Ureter (tissue), 1 donor: ENCODE measurements at regions not wholly inside any gene's neighbourhood (a gene's known extent, or its start where the extent isn't known, plus 50 kb on each side); places are given as distances from the start of the nearest gene placed in this dataset.
A peak's percentile ranks its signal among the peaks of the same experiment; 100 is the strongest.
"Not testable (repeated sequence)": the region's sequence is repeated elsewhere in the genome, so short reads cannot be mapped to it uniquely, and the experiment has no call there.

Experiments
- DNase-seq: peaks from one replicate; pipeline ENCODE4 v3.0.0-alpha.2; 2020; ENCODE audit warnings: low spot score
- donor health status: DM: yes; HTN: yes; CAD: no.

DNA sequence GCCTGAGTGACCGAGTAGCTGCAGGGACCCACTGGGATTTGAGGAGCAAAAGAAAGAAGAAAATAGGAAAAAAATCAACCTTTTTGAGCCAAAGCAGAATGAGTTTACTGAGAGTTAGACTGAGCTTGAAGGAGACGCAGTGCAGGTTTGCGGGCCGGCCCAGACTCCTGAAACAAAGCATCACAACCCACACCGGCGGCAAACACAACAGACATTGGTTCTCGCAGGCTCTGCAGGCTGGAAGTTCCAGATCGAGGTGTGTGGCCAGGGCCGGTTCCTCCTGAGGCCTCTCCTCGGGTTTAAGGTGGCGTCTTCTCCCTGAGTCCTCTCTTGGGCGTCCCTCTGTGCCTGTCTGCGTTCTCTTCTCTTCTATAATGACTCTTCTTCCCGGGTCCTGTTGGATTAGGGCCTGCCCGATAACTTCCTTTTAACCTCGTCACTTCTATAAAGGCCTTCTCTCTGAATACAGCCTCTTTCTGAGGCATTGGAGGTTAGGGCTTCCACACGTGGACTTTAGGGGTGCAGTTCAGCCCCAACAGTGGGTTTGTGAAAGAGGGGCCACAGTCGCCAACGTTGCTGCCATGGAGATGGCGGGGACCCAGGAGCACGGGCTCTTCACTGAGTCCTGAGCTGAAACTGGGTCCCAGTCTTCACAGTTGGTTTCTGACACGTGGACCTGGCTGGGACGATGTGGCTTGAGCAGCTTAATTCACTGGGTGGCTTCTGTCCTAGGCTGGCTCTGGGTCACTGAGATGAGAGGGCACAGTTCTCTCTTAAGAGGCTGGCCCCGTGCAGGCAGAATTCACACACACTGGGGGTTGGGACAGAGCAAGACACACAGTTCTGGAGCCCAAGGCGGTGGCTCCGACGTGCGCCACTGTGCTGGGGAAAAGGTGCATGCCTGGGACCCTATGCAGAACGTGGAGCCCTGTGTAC, 1047.7 kb downstream of the BRD1 start:
- DNase-seq: no peak

DNA sequence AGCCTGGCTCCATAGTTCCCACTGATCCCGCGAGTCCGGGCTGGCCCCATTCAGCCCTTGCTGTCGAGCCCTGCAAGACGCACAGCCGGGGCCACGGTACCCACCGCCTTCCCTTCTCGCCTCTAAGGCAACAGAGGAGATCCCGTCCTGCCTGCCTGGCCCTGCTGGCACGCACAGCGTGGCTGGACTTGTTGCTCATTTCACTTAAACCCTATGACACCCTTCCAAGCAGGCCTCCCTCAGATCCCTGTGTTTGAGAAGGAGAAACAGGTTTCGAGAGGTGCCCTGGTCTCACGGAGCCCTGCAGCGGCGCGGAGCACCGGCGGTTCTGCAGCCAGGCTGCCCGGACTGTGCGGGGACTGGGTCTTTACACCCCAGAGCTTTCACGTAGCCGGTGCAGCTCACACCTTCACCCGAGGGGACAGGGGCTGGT, 1048.4 kb downstream of the BRD1 start:
- DNase-seq: no peak

DNA sequence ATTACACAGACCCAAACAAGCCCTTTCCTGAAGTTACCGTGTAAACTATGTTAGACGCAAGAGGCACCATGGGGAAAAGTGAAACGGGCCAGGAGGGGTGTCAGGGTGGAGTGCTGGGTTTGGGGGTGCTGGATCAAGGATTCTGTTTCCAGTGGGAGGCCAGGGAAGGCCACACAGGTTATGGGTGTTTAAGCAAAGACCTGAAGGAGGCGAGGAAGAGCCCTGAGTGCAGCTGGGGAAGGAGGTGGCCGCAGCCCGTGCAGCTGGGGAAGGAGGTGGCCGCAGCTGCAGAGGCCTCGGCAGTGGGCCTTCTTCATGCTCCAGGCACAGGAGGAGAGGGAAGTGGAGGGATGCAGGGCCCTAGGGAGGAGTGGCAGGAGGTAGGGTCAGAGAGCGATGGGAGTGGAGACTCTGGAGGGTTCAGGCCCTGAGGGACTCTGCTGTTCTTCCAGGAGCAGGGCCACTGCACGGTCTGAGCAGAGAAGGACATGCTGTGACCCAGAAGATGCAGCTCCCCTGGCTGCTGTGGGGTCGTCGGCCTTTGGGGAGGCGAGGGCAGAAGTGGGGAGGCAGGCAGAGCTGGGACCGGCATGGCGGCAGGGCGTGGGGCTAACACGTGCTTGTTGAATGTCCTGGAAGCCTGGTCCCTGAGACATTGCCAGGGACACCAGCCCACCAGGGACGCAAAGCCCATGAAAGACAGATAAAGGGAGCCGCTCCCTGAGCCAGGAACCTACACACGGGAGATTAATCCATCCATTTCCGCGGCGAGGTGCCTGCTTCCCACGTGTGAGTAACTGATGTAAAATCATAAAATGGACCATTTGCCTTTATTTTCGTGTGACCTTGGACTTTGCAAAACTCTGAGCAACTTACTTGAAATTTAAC, 1049.1 kb downstream of the BRD1 start:
- no peak for DNase-seq

DNA sequence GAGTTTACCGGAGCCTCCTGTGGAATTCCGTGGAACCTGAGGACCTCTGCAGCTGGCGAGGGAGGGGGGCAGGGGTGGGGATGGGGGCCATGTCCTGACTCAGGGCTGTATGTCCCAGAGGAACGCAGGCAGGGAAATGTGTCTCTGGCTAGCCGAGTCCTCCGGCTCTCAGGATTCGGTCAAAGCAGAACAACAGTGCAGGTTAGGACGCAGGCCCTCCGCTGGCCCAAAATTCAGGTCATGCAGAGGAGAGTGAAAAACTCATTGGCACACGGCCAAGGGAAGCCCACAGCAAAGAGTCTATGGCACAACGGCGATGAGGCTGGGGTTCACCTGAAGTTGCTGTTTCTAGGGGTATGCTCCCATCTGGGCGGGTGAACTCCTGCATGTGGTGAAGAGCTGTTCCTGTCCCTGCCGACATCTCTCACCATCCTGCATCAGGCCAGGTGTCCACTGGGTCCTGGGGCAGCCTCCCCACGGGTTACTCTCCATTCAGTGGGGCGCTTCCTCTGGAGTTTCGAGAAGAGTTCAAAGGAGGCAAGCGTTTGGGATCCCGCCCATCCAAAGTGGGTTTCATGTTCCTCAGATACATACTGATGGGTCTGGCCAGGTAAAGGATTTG, 1055.3 kb downstream of the BRD1 start:
- DNase-seq: no peak

DNA sequence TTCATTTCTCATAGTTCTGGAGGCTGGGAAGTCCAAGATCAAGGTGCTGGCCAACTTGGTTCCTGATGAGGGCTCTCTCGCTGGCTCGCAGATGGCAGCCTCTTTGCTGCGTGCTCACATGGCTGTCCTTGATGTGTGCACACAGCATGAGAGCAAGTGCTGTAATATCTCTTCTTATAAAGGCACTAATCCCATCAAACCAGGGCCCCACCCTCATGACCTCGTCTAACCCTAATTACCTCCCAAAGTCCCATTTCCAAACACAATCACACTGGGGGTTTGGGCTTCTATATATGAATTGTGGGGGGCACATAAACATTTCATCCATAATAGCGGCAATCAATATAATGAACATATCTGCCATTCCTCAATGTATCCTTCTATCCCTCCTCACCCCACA, 1062.1 kb downstream of the BRD1 start:
- DNase-seq: no peak

DNA sequence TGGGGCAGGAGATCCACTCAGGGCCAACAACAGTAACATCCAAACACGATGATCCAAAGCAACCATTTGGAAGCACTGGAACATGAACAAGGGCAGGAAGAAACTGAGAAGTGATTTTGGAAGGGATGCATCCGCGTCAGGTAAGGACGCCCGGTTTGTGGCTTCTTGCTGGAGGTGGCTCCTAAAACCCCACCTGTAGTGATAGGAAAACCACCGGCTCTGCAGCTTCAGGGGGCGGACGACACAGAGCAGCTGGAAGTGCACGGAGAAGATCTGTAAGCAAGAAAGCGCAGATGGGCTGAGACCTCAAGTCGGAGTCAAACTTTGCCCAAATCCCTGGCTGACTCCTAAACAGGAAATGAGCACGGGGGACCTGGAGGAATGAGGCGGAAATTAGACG, 1066.1 kb downstream of the BRD1 start:
- no peak for DNase-seq

DNA sequence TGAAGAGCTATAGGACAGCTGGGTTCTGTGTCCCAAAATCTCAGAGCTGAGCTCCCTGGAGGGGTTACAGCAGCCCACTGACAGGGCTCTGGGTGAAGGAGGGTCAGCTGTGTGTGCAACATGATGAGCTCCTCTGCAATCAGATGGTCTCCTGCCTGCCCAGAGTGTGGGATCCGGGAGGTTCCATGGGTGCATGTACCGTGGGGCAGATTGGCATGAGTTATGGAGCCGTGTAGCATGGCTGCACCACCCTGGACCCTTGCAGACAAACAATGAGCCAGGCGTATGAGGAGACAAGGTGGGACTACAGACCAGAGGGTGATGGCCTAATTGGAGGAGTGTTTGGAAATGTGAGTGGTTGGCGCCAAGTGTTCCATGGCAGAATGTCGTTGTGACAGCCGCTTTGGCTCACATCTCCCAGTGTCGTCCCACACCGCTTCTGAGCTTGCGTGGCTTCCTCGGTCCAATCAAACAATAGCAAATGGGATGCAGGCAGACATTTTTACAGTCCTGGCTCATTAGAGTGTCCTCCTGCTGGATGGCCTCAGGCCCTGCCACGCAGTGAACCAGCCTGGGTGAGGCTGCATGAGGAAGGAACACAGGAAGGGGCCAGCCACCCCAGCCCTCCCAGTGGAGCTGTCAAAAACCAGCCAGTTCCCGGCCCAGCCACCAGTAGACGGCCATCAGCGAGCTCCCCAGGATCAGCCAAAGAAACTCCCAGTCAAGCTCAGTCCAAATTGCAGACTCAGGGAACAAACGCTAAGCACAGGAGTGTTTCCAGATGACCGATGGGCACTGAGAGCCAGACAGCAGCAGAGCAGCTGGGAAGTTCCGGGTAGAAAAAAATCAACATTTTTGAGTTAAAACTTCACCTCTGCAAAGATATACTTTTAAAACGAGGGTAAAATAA, 1066.9 kb downstream of the BRD1 start:
- DNase-seq: peak; percentile 34

DNA sequence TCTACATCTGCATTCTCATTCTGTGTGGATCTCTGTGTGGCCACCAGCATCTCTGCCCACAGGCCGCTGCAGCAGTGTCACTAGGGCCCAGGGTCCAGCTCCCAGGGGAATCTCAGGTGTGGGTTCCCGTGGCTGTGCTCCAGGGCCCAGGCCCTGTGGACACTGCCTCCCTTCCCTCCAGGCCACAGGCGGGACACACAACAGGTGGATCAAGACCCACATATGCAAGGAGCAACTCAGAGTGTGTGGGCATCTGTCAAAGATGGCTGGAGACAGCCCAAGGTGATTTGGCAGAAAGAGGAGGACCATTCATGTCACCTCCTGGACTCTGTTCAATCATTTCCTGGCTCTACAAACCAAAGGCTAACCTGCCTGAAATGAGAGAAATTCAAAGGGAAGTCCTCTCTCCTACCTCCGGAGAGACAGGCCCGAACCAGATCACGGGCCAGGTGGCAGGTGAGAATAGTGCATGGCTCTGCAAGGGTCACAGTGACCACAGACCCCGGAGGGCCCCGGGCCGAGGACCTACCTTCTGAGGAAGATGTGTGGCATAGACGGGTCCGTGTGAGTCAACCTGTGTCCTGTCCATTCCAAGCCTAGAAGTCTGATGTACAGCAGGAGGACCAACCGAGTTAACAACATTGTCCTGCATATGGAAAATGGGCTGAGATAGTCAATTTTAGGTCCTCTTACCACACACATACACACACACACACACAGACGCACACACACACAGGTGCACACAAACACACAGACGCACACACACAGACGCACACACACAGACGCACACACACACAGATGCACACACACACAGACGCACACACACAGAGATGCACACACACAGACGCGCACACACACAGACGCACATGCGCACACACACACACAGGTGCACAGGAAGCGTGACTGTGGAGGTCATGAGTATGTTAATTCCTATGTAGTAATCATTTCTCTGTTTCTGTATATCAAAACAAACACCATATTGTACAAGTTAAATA, 1068.5 kb downstream of the BRD1 start:
- peak; percentile 25 for DNase-seq

DNA sequence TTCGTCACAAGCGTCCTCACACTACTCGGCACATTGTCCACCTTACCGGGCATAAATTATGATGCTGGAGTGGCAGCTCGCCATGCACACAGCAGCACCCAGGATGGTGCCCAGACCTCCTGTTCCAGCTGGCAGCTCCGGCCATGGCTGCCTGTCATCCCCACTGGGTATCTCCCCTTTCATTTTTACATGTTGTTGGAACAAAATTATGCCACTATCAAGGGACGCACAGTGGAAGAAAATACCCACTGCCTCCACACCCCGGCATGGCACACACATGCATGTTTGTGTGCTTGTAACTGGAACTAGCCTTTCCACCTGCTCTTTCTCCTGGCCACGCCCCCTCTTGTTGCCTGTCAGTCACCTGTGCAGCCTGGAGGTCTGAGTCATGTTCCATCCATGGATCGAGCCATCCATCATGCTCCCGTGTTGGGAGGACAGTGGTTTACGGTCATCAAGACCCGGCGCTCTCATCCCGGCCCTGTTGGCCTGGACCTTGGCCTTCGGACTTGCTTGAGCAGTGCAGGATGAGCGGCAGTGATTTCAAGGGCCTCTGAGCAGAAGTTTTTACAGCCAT, 1069.6 kb downstream of the BRD1 start:
- peak; percentile 22 for DNase-seq

DNA sequence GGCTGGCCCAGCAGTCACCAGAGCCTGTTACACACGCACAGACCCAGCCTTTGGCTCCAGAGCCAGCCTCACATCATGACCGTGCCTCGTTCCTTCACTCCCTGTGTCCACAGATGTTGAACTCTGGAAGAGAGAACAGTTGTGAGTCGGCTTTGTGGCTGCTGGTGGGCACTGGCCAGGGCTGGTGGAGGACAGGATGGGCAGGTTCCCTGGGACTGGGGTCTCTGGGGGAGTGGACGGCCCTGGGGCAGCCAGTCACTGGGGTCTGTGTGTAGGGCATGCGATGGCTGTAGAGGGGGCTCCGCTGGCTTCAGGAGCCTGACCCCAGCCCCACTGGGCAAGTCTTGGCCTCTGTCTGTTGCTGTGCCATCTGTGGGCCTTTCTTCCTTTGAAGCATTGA, 1070.1 kb downstream of the BRD1 start:
- DNase-seq: peak; percentile 30

DNA sequence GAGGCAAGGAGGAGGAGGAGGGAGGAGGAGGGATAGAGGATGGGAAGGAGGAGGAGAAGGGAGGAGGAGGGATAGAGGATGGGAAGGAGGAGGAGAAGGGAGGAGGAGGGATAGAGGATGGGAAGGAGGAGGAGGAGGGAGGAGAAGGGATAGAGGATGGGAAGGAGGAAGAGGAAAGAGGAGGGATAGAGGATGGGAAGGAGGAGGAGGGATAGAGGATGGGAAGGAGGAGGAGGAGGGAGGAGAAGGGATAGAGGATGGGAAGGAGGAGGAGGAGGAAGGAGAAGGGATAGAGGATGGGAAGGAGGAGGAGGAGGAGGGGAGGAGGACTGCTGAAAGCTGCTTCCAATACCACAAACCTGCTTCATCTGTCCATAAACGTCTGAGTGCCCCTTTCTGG, 1070.5 kb downstream of the BRD1 start:
- not testable (repeated sequence) for DNase-seq

DNA sequence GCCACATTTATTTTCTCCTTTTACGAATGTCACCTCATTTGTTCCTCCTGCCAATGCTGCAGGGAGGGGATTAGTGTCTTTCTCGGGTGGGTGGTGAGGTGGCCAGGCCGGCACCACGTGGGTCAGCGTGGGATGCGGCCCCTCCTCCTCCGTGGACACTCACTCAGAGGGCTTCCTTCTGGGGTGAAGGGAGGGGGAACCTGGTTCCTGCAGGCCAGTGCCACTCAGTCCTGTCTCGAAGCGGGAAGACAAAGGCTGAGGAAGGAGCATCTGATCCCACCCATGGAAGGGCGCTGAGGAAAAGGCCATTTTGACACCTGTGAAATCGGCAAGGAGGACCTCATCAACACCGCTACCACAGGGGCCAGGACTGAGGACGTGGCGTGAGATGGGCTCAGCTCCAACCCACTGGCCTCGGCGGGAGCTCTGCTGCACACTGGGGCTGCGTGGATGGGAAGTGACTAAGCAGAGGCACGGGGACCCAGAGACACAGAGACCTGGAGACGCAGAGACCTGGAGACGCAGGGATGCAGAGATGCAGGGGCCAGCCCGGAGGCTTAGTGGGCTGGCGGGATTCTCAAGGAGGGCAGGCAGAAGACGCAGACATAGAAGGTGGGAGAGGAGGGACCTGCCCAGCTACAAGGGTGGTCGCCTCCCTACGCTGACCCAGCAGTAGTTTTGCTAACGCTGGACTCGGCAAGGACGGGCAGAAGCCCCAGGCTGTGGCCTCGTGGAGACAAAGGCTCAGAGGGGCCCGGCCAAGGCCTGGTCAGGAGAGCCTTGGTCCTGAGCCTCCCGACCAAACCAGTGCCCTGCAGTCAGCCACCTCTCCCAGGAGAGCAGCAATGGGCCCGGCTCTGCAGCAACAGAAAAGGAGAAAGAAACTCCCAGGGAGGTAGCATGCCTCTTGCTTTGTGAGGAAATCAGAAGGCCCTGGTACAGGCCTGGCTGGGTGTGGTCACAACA, 1071.2 kb downstream of the BRD1 start:
- DNase-seq: peak; percentile 37

DNA sequence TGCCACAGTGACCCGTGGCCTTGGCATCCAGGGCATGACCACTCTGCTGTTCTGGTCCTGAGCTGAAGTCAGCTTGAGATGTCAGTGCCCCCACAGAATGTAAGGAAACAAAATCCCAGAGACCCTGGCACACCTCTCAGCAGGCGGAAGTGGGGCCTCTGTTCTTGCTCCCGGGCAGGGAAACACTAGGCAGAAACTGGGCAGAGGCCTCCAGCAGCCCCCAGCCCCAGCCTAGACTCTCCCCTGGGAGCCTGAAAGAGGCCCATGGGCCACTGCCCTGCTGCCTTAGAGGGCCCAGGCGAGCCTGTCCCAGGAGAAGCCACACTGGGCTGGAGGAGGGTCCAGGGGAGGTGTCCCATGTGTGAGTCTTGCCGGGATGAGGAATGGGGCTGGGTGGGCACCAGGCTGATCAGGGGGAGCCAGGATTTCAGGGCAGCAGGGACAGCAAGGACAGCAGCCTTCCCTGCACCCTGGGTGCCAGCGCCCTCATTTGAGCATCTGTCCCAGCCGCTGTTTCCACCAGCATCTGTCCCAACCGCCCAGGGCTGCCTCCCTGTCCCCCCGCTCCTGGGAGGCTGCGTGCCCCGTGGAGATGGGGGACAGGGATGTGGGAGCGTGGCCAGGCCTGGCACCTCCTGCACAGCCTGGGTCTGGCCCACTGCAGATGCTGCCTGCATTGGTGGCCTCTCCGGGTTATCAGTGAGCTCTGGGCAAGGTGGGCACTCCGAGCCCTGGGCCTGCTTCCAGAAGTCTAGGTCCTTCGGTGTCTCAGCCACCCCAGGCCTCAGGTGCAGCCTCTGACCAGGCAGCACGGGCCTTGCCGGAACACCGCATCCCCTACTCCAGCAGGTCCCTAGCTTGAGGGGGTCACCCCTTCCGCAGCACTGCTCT, 1072.4 kb downstream of the BRD1 start:
- peak; percentile 24 for DNase-seq

DNA sequence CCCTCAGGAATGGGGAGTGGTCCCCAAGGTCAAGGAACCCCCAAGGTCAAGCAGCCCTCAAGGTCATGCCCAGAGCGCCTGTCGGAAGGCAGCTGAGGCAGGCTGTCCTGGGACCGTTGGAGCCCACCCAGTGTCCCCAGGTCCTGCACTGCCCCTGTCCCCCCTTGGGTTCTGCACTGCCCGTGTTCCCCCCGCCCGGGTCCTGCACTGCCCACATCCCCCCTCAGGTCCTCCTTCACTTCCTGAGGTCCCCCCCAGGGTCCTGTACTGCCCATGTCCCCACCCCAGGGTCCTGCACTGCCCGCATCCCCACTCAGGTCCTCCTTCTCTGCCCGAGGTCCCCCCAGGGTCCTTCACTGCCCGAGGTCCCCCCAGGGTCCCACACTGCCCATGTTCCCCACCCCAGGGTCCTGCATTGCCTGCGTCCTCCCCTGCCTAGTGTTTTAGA, 1073.0 kb downstream of the BRD1 start:
- peak; percentile 31 for DNase-seq

DNA sequence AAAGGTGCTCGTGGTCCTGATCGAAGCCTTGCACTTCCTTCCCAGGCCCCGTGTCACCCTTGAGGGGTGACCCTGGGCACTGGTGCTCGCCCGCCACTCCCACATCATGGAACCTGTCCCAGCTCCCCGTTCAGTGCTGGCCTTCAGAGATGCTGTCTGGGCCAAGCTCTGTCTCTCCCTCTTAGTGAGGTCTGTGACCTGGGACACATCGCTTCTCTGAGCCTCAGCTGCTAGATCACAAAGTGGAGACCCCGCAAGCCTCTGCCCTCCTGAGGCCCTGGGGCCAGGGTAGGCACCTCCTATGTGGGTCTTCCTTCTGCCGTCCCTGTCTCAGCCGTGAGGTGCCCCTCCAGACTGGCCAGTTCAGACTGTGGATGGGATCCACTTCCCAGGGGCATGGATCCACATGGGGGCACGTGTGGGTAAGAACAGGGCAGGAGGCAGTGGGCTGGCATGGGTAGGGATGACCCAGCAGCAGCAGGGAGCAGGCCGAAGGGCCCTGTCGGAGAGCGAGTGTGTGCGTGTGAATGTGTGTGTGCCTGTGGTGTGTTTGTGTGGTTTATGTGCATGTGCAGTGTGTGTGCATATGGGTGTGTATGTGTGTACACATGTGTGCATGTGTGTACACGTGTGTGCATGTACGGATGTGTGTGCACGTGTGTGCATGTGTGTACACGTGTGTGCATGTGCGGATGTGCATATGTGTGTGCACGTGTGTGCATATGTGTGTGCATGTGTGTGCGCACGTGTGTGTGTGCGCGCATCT, 1073.7 kb downstream of the BRD1 start:
- DNase-seq: no peak

DNA sequence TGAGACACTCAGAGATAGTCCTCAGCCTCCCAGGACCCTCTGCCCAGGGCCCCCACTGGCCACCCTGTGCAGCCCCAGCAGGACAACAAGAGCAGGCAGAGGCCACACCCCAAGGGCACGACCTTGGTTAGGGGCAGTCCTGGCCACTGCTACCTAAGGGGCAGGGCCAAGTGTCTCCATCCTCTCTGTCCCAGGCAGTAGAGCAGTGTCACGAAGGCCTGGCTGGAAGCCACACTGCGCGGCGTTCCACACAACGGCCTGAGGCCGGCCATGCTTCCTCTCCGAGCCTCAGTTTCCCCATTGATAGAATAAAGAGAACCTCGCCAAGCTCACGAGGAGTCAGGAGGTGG, 1074.3 kb downstream of the BRD1 start:
- no peak for DNase-seq
